ENCODE measurements at regions not wholly inside any gene's neighbourhood (a gene's known extent, or its start where the extent isn't known, plus 50 kb on each side); places are given as distances from the start of the nearest gene placed in this dataset.

- no peak overlapping the region for H3K27ac ChIP-seq
- no peaks in the 10 kb centered on the region for H3K27me3 ChIP-seq
- peaks cover 0 to 9% (median 0%) of the 10 kb centered on the region in 4 donors for H3K4me1 ChIP-seq
- intact Hi-C loops (cut with DNase I; ENCODE audit: low total_unique reads) = no loop called here
- no peak overlapping the region for H3K4me3 ChIP-seq
- no peak for DNase-seq
- H3K36me3 ChIP-seq = no peaks in the 10 kb centered on the region
- TF ChIP-seq CTCF (IDR thresholded peaks at IDR 0.05) = no peak
- no peaks in the 10 kb centered on the region for H3K9me3 ChIP-seq
Measured at GRCh38 chr12:94855853-94856252, 147.6 kb downstream of the NDUFA12 start.

- Histone ChIP-seq H3K27ac (no peak overlapping the region), H3K36me3 (no peaks in the 10 kb centered on the region), H3K4me1 (peaks cover 0 to 5% (median 0%) of the 10 kb centered on the region in 4 donors), H3K27me3 (peaks cover 0 to 7% of the 10 kb centered on the region in 2 donors), H3K9me3 (no peaks in the 10 kb centered on the region), H3K4me3 (no peak overlapping the region)
- DNase-seq = no peak
- no peak for TF ChIP-seq CTCF (IDR thresholded peaks at IDR 0.05)
- intact Hi-C loops (cut with DNase I; ENCODE audit: low total_unique reads) = no loop called here
Measured at GRCh38 chr12:94851396-94852028, 152.0 kb downstream of the NDUFA12 start.

GRCh38 chr12:94849411-94849976, 154.0 kb downstream of the NDUFA12 start:
- no peak for DNase-seq

GRCh38 chr12:94848966-94849365, 154.5 kb downstream of the NDUFA12 start:
- no peaks in the 10 kb centered on the region for H3K4me1 ChIP-seq
- TF ChIP-seq CTCF (IDR thresholded peaks at IDR 0.05) = no peak
- H3K27ac ChIP-seq = no peak overlapping the region
- no peak for DNase-seq
- H3K4me3 ChIP-seq = no peak overlapping the region
- H3K9me3 ChIP-seq = no peaks in the 10 kb centered on the region
- peaks cover 0 to 11% of the 10 kb centered on the region in 2 donors for H3K27me3 ChIP-seq
- intact Hi-C loops (cut with DNase I; ENCODE audit: low total_unique reads) = no loop called here
- no peaks in the 10 kb centered on the region for H3K36me3 ChIP-seq

More at GRCh38 chr12:94849411-94849976, 154.0 kb downstream of the NDUFA12 start:
- Histone ChIP-seq H3K4me3 (no peak overlapping the region), H3K36me3 (no peaks in the 10 kb centered on the region), H3K9me3 (no peaks in the 10 kb centered on the region), H3K27ac (no peak overlapping the region), H3K4me1 (no peaks in the 10 kb centered on the region), H3K27me3 (peaks cover 0 to 8% of the 10 kb centered on the region in 2 donors)
- no peak for TF ChIP-seq CTCF (IDR thresholded peaks at IDR 0.05)
- intact Hi-C loops (cut with DNase I; ENCODE audit: low total_unique reads) = no loop called here

GRCh38 chr12:94845110-94845509, 158.4 kb downstream of the NDUFA12 start:
- H3K36me3 ChIP-seq = no peaks in the 10 kb centered on the region
- intact Hi-C loops (cut with DNase I; ENCODE audit: low total_unique reads) = no loop called here
- TF ChIP-seq CTCF (IDR thresholded peaks at IDR 0.05) = no peak
- no peak overlapping the region for H3K4me3 ChIP-seq
- H3K4me1 ChIP-seq = no peaks in the 10 kb centered on the region
- H3K9me3 ChIP-seq = no peaks in the 10 kb centered on the region
- no peak for DNase-seq
- peaks cover 0 to 11% of the 10 kb centered on the region in 2 donors for H3K27me3 ChIP-seq
- no peak overlapping the region for H3K27ac ChIP-seq

All from tibial artery (tissue), 4 donors.